Breast epithelium (tissue), 3 donors: ENCODE measurements at regions not wholly inside any gene's neighbourhood (a gene's known extent, or its start where the extent isn't known, plus 50 kb on each side); places are given as distances from the start of the nearest gene placed in this dataset.

Experiments
- POLR2A ChIP-seq: fragments of 450-650 bp; IDR thresholded peaks from one replicate; pipeline ENCODE4 v1.6.1; 2016; ENCODE audit warnings: antibody characterized with exemption, mild to moderate bottlenecking, moderate library complexity
- POLR2AphosphoS5 ChIP-seq, 3 donors: sonication (generic); formaldehyde crosslinking; IDR thresholded peaks; one replicate each; pipeline ENCODE4 v1.6.1; 2017; ENCODE audit warnings: antibody characterized with exemption in 3 of 3

DNA sequence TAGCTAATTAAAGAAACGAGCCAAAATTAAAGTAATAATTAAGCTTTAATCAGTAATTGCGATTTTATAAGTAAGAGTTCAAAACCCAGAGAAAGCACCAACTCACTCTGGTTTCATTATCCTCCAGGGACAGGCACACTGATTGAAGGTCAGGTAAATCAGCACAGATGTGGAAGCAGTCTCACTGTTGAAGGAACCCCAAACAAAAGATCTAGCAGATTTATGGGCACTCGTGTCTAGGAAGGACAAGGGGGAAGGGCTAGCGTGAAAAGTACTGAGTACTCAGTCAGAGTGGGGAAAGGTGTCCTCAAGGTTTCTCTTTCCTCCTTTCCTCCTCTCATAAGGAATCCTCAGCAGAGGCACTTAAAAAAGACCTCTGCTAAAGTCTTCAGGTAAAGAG, 320.1 kb downstream of the PYDC2 start:
- TF ChIP-seq POLR2AphosphoS5 (IDR thresholded peaks at IDR 0.05) (no peak), POLR2A (no peak)
